ENCODE measurements at regions not wholly inside any gene's neighbourhood (a gene's known extent, or its start where the extent isn't known, plus 50 kb on each side); places are given as distances from the start of the nearest gene placed in this dataset.

DNA sequence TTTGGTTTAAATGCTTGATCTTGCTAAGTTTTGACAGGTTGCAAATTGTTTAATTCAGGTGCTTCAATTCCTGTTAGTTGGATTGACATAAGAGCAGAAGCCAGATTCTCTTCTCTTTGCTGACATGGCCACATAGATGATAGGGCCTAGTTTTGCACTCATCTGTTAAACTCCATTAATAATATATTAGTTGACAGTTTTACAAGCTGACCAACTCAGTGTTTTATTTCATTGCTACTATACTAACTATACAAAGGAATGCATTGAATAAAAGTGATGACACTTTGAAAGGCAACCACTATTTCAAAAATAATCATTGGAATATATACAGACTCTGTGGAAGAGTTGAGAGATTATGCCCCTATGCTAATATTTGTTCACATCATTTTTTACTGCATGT, 255.6 kb upstream of the DPYD start:
- DNase-seq (ENCODE audit: low spot score), result no peak
- in situ Hi-C loops (cut with MboI; ENCODE audit: low sequenced_read_pairs, unreplicated experiment), result no loop called here
- no peak for TF ChIP-seq CTCF (IDR thresholded peaks at IDR 0.05; ENCODE audit: borderline replicate concordance, control extremely low read depth, extremely low read depth, insufficient read depth, missing control alignments)

GRCh38 chr1:98172578-98172977, 251.7 kb upstream of the DPYD start:
- no peak for DNase-seq (ENCODE audit: low spot score)
- in situ Hi-C loops (cut with MboI; ENCODE audit: low sequenced_read_pairs, unreplicated experiment), result no loop called here
- TF ChIP-seq CTCF (IDR thresholded peaks at IDR 0.05; ENCODE audit: borderline replicate concordance, control extremely low read depth, extremely low read depth, insufficient read depth, missing control alignments), result no peak

- in situ Hi-C loops (cut with MboI; ENCODE audit: low sequenced_read_pairs, unreplicated experiment), result no loop called here
- no peak for TF ChIP-seq CTCF (IDR thresholded peaks at IDR 0.05; ENCODE audit: borderline replicate concordance, control extremely low read depth, extremely low read depth, insufficient read depth, missing control alignments)
- no peak for DNase-seq (ENCODE audit: low spot score)
Observed at GRCh38 chr1:98172022-98172421, 251.2 kb upstream of the DPYD start.

- in situ Hi-C loops (cut with MboI; ENCODE audit: low sequenced_read_pairs, unreplicated experiment), result no loop called here
- TF ChIP-seq CTCF (IDR thresholded peaks at IDR 0.05; ENCODE audit: borderline replicate concordance, control extremely low read depth, extremely low read depth, insufficient read depth, missing control alignments), result no peak
- no peak for DNase-seq (ENCODE audit: low spot score)
Observed at GRCh38 chr1:98164509-98164908, 243.7 kb upstream of the DPYD start.

- no peak for DNase-seq (ENCODE audit: low spot score)
- in situ Hi-C loops (cut with MboI; ENCODE audit: low sequenced_read_pairs, unreplicated experiment), result no loop called here
- TF ChIP-seq CTCF (IDR thresholded peaks at IDR 0.05; ENCODE audit: borderline replicate concordance, control extremely low read depth, extremely low read depth, insufficient read depth, missing control alignments), result no peak
Observed at GRCh38 chr1:98157524-98158313, 236.9 kb upstream of the DPYD start.

- in situ Hi-C loops (cut with MboI; ENCODE audit: low sequenced_read_pairs, unreplicated experiment), result no loop called here
- TF ChIP-seq CTCF (IDR thresholded peaks at IDR 0.05; ENCODE audit: borderline replicate concordance, control extremely low read depth, extremely low read depth, insufficient read depth, missing control alignments), result no peak
- DNase-seq (ENCODE audit: low spot score), result no peak
Observed at GRCh38 chr1:98147280-98147679, 226.4 kb upstream of the DPYD start.

All from GM13976 (cell line).